ENCODE measurements at regions not wholly inside any gene's neighbourhood (a gene's known extent, or its start where the extent isn't known, plus 50 kb on each side); places are given as distances from the start of the nearest gene placed in this dataset.

DNA sequence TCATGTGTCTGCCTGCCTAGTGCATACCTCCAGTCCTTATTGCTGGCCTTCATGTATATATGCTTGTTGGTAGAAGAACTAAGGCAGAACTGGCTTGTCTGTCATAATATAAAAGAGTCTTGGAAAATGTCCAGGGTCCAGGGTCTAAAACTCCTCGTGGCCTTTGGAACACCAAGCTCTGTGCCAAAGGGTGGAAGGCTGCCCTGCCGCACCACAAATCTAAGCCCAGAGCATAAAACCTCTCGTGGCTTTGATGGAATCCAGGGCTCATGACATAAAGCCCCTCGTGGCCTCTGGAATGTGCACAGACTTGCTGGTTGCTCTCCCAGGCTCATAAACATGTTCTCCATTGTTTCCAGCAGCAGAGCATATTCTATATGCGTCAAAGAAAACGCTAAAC is 107.9 kb downstream of the BBS10 start:
- DNase-seq (ENCODE audit: low read depth) (no peak), FAIRE-seq (no peak)
- Histone ChIP-seq H3K36me3 (ENCODE audit: control insufficient read depth, insufficient read depth, low read length) (no peaks in the 10 kb centered on the region), H3K4me3 (ENCODE audit: low read depth, low read length) (no peak overlapping the region), H3K27me3 (ENCODE audit: control insufficient read depth, insufficient read depth, low read length) (no peaks in the 10 kb centered on the region)
- no peak for TF ChIP-seq CTCF (IDR thresholded peaks at IDR 0.05; ENCODE audit: insufficient read depth, low read length, severe bottlenecking)

DNA sequence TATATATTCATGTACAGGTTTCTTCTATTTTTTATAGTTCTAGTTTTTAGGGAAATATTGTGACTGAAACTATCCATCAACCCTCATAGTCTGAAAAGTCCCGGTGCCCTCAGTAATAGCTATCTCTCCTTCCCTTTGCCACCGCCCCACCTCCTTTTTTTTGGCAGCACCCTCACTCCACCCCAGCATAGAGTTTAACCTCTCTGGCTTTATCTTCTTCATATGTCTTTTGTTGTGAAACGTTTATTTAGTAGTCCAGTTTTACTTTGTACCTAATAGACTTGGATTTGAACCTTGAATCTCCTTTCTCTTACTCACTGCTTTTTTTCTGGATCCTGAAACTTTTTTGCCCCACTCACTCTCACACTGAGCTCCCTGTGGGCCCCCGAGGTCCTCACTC is 109.5 kb downstream of the BBS10 start:
- no peak for TF ChIP-seq CTCF (IDR thresholded peaks at IDR 0.05; ENCODE audit: insufficient read depth, low read length, severe bottlenecking)
- no peak for DNase-seq (ENCODE audit: low read depth)
- no peaks in the 10 kb centered on the region for H3K36me3 ChIP-seq (ENCODE audit: control insufficient read depth, insufficient read depth, low read length)
- H3K4me3 ChIP-seq (ENCODE audit: low read depth, low read length): no peak overlapping the region
- H3K27me3 ChIP-seq (ENCODE audit: control insufficient read depth, insufficient read depth, low read length): no peaks in the 10 kb centered on the region
- FAIRE-seq: no peak

DNA sequence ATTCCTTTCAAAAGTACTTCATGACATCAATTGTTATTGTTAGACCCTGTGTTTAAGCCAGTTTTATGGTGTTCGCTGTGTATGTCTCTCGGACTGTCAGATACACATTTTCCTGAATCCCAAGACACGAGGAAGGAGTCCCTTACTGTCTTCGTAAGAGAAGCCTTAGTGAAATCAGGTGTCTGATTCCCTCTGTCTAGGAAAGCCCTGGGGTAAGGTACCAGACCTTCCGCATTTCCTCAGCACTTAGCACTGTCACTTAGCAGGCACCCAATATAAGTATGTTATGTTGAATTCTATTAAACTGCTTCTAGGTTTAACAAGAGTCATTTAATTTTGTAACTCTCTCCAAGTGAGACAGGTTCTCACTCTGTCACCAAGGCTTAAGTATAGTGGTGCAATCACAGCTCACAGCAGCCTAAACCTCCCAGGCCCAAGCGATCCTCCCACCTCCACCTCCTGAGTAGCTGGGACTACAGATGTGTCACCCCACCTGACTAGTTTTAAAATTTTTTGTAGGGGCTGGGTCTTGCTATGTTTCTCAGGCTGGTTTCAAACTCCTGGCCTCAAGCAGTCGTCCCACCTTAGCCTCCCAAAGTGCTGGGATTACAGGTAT is 111.0 kb downstream of the BBS10 start:
- DNase-seq (ENCODE audit: low read depth) (peak; percentile 88), FAIRE-seq (peak; percentile 64)
- no peaks in the 10 kb centered on the region for H3K27me3 ChIP-seq (ENCODE audit: control insufficient read depth, insufficient read depth, low read length)
- no peaks in the 10 kb centered on the region for H3K36me3 ChIP-seq (ENCODE audit: control insufficient read depth, insufficient read depth, low read length)
- no peak for TF ChIP-seq CTCF (IDR thresholded peaks at IDR 0.05; ENCODE audit: insufficient read depth, low read length, severe bottlenecking)
- no peak overlapping the region for H3K4me3 ChIP-seq (ENCODE audit: low read depth, low read length)

- FAIRE-seq (peak; percentile 97), DNase-seq (ENCODE audit: low read depth) (peak; percentile 100)
- TF ChIP-seq CTCF (IDR thresholded peaks at IDR 0.05; ENCODE audit: insufficient read depth, low read length, severe bottlenecking): no peak
- Histone ChIP-seq H3K4me3 (ENCODE audit: low read depth, low read length) (no peak overlapping the region), H3K36me3 (ENCODE audit: control insufficient read depth, insufficient read depth, low read length) (no peaks in the 10 kb centered on the region), H3K27me3 (ENCODE audit: control insufficient read depth, insufficient read depth, low read length) (no peaks in the 10 kb centered on the region)
Measured at GRCh38 chr12:76236640-76237039, 111.6 kb downstream of the BBS10 start.

GRCh38 chr12:76234741-76235140 is 113.5 kb downstream of the BBS10 start:
- TF ChIP-seq CTCF (IDR thresholded peaks at IDR 0.05; ENCODE audit: insufficient read depth, low read length, severe bottlenecking): no peak
- no peak overlapping the region for H3K4me3 ChIP-seq (ENCODE audit: low read depth, low read length)
- H3K36me3 ChIP-seq (ENCODE audit: control insufficient read depth, insufficient read depth, low read length): no peaks in the 10 kb centered on the region
- no peak for FAIRE-seq
- no peak for DNase-seq (ENCODE audit: low read depth)
- H3K27me3 ChIP-seq (ENCODE audit: control insufficient read depth, insufficient read depth, low read length): no peaks in the 10 kb centered on the region

DNA sequence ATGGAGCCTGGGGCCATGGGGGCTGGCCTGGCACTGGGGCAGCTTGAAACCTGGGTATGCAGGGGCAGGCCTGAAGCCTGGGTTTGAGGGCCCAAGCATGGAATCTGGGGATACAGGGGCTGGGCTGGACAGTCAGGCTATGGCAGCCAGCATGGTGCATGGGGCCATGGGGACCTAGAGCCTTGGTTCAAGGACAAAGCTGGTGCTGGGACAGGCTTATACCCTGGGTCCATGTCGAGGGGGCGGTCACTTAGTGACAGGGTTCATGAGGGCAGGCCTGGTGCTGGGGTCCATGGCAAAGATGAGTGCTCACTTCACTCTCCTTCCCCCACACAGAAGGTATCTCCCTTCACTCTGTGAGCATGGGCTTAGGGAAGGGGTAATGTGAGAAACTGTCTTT is 116.2 kb downstream of the BBS10 start:
- no peaks in the 10 kb centered on the region for H3K36me3 ChIP-seq (ENCODE audit: control insufficient read depth, insufficient read depth, low read length)
- no peak for FAIRE-seq
- DNase-seq (ENCODE audit: low read depth): no peak

More for the DNA sequence above, 116.2 kb downstream of the BBS10 start:
- H3K27me3 ChIP-seq (ENCODE audit: control insufficient read depth, insufficient read depth, low read length): no peaks in the 10 kb centered on the region
- no peak for TF ChIP-seq CTCF (IDR thresholded peaks at IDR 0.05; ENCODE audit: insufficient read depth, low read length, severe bottlenecking)
- no peak overlapping the region for H3K4me3 ChIP-seq (ENCODE audit: low read depth, low read length)
